HG03439 (cell line): ENCODE measurements at regions not wholly inside any gene's neighbourhood (a gene's known extent, or its start where the extent isn't known, plus 50 kb on each side); places are given as distances from the start of the nearest gene placed in this dataset.

ENCODE experiments used
- ATAC-seq: cut with Tn5 transposase; IDR thresholded peaks from one replicate; pipeline ENCODE4 v1.9.1; 2021; ENCODE audit warnings: mild to moderate bottlenecking, moderate library complexity; ENCODE audit not compliant: unreplicated experiment

DNA sequence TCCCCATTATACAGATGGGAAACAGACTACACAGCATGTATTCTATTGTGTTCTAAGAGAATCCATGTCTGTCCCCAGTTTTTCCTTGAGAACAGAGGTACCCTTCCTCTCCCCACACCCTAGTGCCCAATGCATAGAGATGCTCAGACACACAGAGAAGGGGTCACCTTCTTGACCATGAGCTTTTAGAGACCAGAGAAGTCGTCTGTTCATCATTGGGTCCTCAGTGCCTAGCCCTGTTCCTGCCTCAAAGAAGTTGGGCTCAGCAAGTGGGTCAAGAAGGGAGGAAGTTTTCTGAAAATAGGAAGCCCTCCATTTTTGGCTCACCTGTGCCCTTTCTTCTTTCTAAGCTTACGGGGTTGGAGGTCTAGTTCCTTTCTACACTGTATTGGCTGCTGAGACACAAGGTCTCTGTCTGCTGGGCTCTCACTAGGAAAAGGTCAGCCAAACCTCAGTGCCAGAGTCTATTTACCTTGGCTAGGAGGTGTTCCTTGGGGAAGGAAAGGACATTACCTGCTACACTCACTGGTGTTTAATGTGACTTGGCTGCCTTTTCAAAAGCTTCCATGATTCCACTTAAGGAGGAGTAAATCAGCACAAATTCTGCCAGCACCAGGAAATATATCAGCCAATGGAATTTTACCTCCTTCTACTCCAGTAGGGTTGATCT is 198.5 kb upstream of the PWP1 start:
- ATAC-seq = no peak

DNA sequence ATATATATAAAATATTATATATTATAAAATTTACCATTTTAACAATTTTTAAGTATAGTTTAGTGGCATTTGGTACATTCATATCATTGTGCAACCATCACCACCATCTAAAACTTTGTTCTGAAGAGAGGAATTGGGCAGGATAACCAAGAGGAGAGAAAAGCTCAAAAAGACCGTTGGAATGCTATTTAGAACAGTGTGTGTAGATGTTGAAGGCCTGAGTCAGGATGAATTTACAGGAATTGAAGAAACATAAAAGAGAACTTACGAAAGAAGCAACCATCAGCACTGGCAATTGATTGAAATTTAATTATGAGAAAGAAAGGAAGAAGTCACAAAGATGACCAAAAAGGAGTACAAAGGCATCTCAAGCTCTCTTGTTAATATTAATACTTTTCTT is 196.9 kb upstream of the PWP1 start:
- ATAC-seq = no peak

DNA sequence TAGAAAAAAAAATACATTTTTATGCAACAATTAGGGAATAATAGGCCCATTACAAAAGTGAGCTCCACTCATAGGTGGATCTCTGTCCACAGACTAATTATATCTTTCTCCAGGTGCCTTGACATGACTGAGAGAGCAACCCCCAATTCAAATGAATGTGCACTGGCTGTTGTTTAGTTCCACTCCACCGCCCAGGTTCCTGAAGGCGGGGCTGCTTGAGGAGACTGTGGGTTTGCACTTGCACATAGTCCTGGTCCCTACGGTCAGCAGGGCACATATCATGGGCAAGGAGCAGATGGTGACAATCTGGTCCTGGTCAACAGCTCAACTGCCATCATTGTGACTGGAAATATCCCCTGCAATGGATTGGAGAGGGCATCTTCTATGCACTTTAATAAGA is 195.6 kb upstream of the PWP1 start:
- no peak for ATAC-seq

DNA sequence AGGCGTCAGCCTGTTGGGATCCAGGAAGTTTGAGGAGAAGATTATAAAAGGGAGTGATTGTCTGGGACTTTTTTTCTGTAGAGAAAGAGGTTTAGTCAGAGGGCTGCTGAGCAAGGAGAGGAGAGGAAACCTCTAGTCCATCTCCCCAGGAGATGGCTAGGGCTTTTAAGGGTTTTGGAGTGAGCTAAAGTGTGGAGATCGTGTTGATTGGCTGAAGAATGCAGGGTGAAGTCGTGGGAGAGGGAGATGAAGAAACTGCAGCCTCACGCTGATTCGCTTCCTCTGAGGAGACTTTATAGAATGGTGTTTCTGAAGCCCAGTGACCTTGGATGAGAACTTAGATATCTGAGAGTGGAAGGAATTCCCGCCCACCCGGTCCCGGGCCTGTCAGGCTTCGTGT is 193.7 kb upstream of the PWP1 start:
- no peak for ATAC-seq

DNA sequence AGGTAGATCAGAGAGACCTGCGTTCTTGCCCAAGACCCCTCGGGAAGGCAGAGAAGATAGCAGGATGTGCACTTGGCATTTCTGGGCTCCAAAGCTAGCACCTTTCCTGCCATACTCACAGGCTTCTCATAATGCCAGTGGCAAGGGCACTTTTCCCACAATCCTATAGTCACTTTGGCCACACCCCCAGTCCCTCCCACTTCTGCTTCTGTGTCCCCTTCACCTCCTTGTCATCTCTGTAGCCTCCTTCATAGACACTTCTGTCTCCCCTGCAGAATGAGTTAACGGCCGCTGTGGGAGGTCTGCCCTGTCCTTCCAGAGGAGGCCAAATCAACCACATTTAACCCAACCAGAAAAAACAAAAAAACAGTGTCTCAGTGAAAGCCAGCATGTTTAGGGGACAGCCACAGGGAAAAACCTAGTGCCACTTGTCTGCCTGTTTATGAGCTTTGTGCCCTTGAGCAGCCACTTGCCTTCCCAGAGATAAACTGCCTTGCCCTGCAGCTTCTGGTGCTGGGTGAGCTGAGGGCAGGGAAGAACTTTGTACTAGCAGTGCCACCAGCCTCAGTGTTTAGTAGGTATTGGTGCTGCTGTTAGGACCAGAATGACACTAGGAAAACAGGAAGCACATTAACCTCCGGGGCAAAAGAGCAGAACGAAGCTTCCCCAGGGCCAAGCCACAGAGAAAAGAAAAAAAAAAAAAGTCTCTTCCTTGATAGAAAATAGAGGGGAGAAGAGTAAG is 193.0 kb upstream of the PWP1 start:
- ATAC-seq = no peak

DNA sequence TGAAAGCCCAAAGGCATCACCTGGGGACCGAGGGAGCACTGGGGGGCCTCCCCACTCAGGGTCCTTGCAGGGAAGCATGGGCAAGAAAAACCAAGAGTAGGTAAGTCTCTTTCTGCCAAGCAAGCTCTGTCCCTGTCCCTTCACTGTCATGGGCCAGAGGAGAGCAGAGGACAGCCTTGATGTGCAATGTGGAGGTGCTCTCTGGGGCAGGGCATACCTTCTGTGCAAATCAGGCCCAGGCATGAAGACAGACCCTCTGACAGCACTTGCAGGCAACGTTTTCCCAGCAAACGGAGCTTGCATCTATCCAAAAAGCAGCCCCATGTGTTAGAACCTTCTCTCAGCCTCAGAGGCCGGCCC is 192.5 kb upstream of the PWP1 start:
- ATAC-seq = no peak

DNA sequence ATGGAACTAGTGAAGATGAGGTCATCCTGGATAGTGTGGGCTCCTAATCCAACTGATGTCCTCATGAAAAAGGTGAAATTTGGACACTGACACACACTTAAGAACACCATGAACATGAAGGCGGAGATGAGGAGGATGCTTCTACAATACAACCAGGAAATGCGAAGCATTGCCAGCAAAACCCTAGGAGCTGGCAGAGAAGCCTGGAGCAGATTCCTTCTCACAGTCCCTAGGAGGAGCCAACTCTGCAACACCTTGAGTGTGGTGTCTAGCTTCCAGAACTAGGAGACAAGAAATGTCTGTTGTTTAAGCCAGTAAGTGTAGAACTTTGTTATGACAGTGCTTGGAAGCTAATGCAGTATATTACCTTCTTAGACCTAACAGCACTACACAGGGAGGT is 191.9 kb upstream of the PWP1 start:
- no peak for ATAC-seq

DNA sequence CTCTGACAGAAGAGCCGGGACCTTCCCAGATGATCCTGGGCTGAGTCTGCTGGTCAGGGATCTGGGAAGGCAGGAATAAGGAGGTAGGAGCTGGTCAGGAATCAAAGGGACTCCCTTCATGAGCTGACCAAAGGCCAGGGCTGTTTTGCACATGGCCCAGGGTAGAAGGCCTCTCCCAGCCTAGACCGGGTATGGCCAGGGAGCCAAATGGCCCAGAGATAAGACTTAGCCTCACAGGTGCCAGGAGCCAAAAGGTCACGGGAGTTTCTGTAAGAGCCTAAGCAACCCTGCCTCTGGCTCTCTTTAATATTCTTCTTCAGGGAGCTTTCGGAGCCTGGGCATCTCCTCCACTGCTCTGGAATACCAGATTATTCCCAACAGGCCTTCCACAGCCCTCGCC is 191.3 kb upstream of the PWP1 start:
- no peak for ATAC-seq

DNA sequence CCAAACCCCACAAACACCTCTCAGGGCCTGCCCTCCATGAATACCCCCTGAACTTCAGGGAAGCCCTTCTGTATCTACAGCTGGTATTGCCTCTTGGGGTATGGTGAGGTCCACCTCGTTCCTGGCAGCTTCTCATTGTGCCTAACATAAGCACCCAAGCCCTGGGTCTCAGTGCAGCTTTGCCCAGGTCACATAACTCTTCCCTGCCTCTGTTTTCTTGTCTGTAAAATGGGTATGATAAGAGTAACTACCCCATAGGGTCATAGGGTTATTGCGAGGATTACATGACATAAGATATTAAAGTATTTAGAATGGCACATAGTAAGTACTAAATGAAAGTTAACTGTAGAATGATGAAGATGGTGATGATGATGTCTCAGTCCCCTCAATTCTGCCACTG is 190.0 kb upstream of the PWP1 start:
- no peak for ATAC-seq

DNA sequence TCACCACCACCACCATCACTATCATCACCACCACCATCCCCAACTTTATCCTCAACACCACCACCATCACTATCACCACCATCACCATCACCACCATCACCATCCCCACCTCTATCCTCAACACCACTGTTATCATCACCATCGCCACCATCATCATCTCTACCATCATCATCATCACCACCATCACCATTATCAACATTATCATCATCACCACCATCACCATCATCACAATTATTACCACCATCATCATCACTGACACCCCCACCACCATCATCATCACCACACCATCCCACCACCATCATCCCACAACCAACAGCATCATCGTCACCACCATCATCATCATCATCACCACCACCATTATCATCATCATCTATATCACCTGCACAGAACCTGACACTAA is 188.4 kb upstream of the PWP1 start:
- no peak for ATAC-seq

DNA sequence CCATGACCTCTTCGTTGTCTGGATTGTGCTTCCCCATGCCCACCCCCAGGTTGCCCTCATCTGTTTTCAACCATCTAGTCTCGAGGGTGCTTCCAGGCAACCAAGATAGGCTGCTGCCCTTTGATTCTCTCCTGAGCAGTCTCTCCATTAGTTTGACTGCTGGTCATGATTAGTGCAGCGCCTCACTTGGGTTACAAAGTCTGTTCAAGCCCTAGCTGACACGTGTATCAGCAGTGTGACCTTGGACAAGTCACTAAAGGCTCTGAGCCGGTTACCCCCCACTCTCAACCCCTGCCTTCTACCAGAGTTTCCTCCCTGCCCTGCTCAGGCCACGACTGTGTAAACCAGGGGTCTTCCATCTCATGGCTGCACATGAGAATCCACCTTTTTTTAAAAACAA is 185.3 kb upstream of the PWP1 start:
- ATAC-seq = no peak

DNA sequence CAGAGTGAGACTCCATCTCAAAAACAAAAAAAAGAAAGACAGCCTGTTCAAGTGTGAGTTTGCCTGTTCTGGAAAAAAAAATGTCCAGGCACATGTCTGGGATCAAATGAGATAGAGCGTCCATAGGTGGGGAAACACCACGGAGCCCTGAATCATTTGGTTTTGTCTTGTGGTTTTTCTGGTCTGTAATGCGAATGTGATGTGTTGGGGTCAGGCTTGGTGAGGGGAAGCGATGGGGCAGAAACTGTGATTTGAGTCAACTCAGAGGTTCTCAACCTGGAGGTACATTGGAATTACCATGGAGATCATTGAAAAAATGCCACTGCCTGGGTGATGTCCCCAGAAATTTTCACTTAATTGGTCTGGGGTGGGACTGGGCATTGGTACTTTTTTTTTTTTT is 183.9 kb upstream of the PWP1 start:
- ATAC-seq = no peak

DNA sequence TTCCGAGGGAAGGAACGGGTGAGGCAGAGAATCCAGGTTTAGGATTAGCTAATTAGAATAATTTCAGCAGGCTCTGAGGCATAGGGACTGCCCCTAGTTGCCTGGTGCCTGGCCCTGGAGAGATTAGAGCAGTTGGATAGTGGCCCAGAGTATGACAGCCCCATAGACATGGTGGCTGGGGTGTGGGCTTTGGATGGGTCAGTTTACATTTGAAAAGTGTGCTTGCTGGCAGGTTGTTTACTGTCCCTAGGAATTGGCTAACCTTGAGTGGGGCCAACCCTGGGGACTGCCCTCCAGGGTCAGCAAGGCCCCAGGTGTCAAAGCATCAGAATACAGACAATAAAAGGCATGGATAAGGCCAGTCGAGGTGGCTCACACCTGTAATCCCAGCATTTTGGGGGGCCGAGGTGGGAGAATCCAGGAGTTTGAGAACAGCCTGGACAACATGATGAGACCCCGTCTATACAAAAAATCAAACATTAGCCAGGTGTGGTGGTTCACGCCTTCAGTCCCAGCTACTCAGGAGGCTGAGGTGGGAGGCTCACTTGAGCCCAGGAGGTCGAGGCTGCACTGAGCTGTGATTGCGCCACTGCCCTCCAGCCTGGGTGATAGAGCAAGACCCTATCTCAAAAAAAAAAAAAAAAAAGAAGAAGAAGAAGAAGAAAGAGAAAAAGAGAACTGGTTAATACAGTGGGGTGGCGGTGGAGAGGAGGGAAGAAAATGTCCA is 182.3 kb upstream of the PWP1 start:
- ATAC-seq = no peak

DNA sequence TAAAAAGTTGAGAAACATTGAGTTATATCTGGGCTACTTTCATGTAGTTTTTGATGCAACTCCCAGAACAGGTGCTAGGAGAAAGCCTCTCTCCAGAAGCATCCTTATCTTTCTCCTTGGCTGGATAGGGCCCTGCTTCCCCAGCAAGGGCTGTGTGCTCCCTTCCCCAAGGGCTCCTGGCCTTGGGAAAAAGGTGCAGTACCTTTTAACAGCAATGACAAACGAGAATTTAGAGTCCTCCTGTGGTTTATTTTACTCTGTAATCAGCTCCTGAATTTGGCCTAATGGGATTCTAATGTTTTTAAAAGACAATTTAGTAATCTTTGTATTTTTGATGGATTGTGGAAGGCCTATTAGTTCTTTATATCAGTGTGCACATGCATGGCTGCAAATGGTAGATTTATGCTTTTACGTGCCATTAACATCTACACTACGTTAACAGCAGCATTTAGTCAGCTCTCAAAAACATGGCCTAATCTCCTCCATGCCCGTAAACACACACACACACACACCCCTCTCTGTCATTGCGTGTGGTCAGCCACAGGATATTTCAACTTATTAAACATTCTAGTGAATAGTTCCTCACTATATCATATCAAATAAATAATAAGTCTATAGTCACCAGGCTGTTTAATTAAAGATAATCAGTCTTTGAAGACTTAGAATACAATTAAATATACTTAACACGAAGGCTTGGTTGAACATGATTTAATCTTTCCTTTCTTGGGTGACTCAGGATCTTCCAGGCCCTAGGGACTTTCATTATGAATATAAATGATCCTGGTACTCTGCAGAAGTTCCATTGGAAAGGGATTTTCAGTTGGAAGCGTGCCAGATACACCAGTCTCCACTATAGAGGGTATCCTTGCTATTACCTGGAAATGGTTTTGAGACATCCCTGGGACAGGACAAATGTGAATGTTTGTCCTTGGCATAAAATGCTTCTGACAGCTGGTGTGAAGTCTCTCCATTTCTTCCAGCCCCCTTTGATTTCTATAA is 181.4 kb upstream of the PWP1 start:
- no peak for ATAC-seq

DNA sequence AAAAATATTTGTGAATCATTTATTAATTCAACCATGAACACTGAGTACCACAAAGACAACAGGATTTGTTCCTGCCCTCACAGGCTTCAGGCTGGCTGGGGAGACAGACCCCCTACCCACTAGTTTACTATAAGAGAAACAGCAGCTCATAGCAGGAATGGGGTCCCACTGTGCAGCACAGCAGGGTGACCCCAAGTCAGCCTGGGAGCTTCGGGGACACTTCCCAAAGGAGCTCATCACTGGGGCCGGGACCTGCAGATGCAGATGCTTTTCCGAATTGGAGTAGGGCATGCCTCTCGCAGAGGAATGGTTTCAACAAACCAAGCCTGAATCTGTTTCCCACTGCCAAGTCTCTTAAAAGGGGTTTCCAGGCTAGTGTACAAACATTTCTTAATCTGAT is 176.2 kb upstream of the PWP1 start:
- ATAC-seq = no peak

DNA sequence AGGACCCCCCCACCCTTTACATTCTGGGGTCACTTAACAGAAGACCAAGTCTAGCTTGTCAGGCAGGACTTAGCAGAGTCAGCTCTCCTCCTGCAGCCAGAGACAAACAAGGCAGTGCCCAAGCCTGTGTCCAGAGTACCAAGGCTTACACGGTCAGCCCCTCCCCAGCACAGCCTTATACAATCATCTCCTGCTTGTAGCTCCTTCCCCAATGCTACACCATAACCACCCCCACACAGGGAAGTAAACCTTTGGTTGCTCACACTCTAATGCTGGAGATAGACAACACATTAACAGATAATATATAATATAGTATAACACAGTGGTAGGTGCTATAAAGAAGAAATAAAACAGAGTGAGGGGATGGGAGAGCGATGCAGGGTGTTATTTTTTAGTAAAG is 175.4 kb upstream of the PWP1 start:
- no peak for ATAC-seq

DNA sequence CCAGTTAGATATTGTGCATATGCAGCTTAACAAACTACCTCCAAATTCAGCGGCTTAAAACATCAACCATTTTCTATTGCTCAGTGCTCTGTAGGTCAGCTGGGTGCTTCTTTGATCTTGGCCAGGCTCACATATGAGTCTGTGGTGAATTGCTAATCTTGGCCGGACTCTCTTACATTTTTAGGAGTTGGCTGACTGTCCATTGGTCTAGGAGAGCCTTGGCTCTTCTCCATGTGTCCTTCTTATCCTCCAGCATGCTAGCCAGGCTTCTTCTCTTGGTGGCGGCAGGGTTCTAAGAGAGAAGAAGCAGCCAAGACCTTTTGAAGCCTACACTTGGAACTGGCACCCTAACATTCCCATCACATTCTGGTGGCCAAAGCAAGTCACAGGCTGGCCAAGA is 174.3 kb upstream of the PWP1 start:
- no peak for ATAC-seq

DNA sequence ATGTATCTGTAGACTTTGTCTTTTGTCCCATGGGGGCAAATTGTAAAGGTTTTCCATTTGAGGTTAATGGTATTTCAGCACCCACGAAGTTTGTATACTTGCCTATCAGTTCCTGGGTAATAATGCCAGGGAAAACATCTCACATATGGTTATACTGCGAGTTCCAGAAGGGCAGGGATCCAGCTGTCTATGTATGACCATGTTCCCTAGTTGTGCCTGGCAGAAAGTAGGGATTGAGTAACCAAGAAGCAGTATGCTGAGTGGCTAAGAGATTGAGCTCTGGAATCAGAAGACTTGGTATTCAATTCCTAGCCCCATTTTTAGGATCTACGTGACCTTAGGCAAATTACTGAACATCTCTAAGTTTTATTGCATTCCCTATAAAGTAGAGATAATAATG is 173.2 kb upstream of the PWP1 start:
- no peak for ATAC-seq

DNA sequence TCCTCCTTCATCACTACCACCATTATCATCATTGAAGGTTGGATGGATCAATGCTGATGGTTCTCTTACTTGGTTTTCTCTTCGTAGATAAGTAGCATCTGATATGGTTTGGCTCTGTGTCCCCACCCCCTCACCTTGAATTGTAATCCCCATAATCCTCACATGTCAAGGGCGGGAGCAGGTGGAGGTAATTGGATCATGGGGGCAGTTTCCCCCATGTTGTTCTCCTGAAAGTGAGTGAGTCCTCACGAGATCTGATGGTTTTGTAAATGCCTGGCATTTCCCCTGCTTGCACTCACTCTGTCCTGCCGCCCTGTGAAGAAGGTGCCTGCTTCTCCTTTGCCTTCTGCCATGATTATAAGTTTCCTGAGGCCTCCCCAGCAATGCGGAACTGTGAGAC is 172.4 kb upstream of the PWP1 start:
- no peak for ATAC-seq

DNA sequence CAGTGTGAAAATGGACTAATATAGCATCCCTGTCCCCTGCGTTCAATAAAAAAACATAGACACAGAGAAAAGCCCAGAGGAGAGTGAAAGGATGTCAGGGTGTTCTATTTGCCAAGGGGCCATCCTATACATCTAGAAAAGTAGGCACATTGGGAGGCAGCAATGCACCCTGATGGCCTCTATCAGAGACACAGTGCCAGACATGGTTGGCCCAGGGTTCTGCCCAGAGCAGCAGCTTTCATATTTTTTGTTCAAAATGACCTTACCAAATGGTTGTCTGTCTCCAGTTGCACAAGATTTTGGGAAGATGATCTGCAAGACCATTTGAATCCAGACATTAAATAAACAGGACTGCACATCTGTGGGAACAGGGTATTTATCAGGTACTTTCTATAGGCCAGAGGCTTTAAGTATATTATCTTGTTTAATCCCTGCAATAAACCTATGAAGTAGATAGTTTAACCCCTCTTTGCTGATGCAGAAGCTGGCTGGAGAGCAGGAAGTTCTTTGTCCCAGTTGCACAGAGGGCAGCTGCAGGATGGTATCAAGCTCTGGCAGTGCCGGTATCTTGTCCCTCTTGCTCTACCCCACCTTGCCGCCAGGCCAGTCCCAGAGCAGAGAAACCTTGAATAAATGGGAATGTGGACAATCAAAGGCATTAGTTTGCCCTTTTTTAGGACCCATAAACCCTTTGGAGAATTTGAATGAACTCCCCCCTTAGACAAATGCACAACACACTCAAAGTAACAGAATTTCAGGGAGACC is 171.8 kb upstream of the PWP1 start:
- no peak for ATAC-seq
